Left lung (tissue), 4 donors: ENCODE measurements at regions not wholly inside any gene's neighbourhood (a gene's known extent, or its start where the extent isn't known, plus 50 kb on each side); places are given as distances from the start of the nearest gene placed in this dataset.
A peak's percentile ranks its signal among the peaks of the same experiment; 100 is the strongest.

Experiments used
- ATAC-seq: fragments of 200-7000 bp; cut with Tn5 transposase; one replicate; pipeline ENCODE4 v1.9.1; 2020; ENCODE audit warnings: moderate library complexity
- DNase-seq, 4 donors: peaks; one replicate each; pipeline ENCODE4 v3.0.0-alpha.2; 2013 to 2020
- H3K27ac ChIP-seq, 2 donors: fragments of 200-600 bp; sonication (generic) in 1 of 2; one replicate each; pipeline versions ENCODE4 v1.5.0 to v1.8.0; 2020 to 2021
- H3K27me3 ChIP-seq, 2 donors: fragments of 200-600 bp; sonication (generic) in 1 of 2; one replicate each; pipeline versions ENCODE4 v1.5.0 to v1.8.0; 2020 to 2021
- H3K36me3 ChIP-seq, 2 donors: fragments of 200-600 bp; sonication (generic) in 1 of 2; one replicate each; pipeline versions ENCODE4 v1.5.0 to v1.8.0; 2020 to 2021
- H3K4me1 ChIP-seq, 2 donors: fragments of 200-600 bp; one replicate each; pipeline ENCODE4 v1.8.0; 2021
- H3K4me3 ChIP-seq, 2 donors: fragments of 200-600 bp; sonication (generic) in 1 of 2; one replicate each; pipeline versions ENCODE4 v1.5.0 to v1.8.0; 2020 to 2021; ENCODE audit warnings: mild to moderate bottlenecking in 1 of 2
- H3K9me3 ChIP-seq, 2 donors: fragments of 200-600 bp; sonication (generic) in 1 of 2; one replicate each; pipeline versions ENCODE4 v1.5.0 to v1.8.0; 2020 to 2021
- CTCF ChIP-seq, 2 donors: fragments of 200-600 bp; sonication (generic) in 1 of 2; IDR thresholded peaks; one replicate each; pipeline versions ENCODE4 v1.5.0 to v1.8.0; 2021; ENCODE audit warnings: antibody characterized with exemption in 2 of 2
- intact Hi-C, 2 donors: fragments of 100-400 bp; cut with DNase I; formaldehyde crosslinking; loops; one replicate each; pipeline versions ENCODE4 v1.11.2 to v1.14.2; 2022
- donor health status: DM: no; HTN: yes; CAD: no.
- donor health status: DM: no; HTN: no; CAD: no.

- H3K36me3 ChIP-seq = no peaks in the 10 kb centered on the region
- intact Hi-C loops = no loop called here
- ATAC-seq = no peak
These were observed 55.1 kb upstream of the CLDN5 start for GRCh38 chr22:19579115-19579811.

GRCh38 chr22:19579880-19580279 is 55.7 kb upstream of the CLDN5 start:
- Histone ChIP-seq H3K27me3 (no peaks in the 10 kb centered on the region), H3K4me3 (no peak overlapping the region), H3K9me3 (no peaks in the 10 kb centered on the region), H3K4me1 (peaks cover 0 to 37% of the 10 kb centered on the region in 2 donors), H3K27ac (peak overlapping the region; percentile 14 to 33), H3K36me3 (no peaks in the 10 kb centered on the region)
- DNase-seq = peak in 1 of 4 donors; percentile 48
- peak; percentile 43 for ATAC-seq
- TF ChIP-seq CTCF (IDR thresholded peaks at IDR 0.05) = no peak
- intact Hi-C loops = no loop called here

More at GRCh38 chr22:19579115-19579811, 55.1 kb upstream of the CLDN5 start:
- no peaks in the 10 kb centered on the region for H3K27me3 ChIP-seq
- no peak for TF ChIP-seq CTCF (IDR thresholded peaks at IDR 0.05)
- DNase-seq = no peak
- H3K4me1 ChIP-seq = peaks cover 0 to 37% of the 10 kb centered on the region in 2 donors
- H3K4me3 ChIP-seq = no peak overlapping the region
- no peaks in the 10 kb centered on the region for H3K9me3 ChIP-seq
- H3K27ac ChIP-seq = peak overlapping the region; percentile 33 to 46

- no peaks in the 10 kb centered on the region for H3K9me3 ChIP-seq
- no peaks in the 10 kb centered on the region for H3K36me3 ChIP-seq
- DNase-seq (no peak), ATAC-seq (no peak)
- intact Hi-C loops = no loop called here
- H3K27me3 ChIP-seq = no peaks in the 10 kb centered on the region
- H3K4me3 ChIP-seq = no peak overlapping the region
- H3K4me1 ChIP-seq = peaks cover 0 to 37% of the 10 kb centered on the region in 2 donors
- no peak overlapping the region for H3K27ac ChIP-seq
- no peak for TF ChIP-seq CTCF (IDR thresholded peaks at IDR 0.05)
These were observed 56.2 kb upstream of the CLDN5 start for GRCh38 chr22:19580291-19580890.

- ATAC-seq (no peak), DNase-seq (no peak)
- intact Hi-C loops = no loop called here
- no peak for TF ChIP-seq CTCF (IDR thresholded peaks at IDR 0.05)
- no peaks in the 10 kb centered on the region for H3K36me3 ChIP-seq
- H3K27me3 ChIP-seq = no peaks in the 10 kb centered on the region
- no peaks in the 10 kb centered on the region for H3K9me3 ChIP-seq
- peaks cover 0 to 26% of the 10 kb centered on the region in 2 donors for H3K4me1 ChIP-seq
- no peak overlapping the region for H3K27ac ChIP-seq
- H3K4me3 ChIP-seq = no peak overlapping the region
These were observed 58.0 kb upstream of the CLDN5 start for GRCh38 chr22:19582033-19582693.
